ENCODE measurements at regions not wholly inside any gene's neighbourhood (a gene's known extent, or its start where the extent isn't known, plus 50 kb on each side); places are given as distances from the start of the nearest gene placed in this dataset.
"Not testable (repeated sequence)": the region's sequence is repeated elsewhere in the genome, so short reads cannot be mapped to it uniquely, and the experiment has no call there.

DNA sequence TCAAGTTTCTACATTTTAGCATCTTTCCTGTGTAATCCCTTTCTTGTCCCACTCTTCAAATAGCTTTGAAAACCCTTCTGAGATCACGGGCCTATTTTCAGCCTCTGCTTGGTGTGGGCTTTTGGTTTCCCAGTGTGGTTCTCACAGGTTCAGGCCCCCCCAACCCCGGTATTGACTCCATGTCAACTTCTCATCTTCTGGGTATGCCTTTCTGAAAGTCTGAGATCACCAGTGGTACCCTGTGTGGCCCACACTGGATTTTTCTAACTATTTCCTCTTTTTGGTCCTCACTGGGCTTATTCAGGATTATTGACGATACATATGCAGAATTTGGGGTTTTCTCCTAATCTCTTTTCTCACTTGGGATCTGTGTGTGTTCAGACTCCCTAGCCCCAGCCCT lies 146.9 kb upstream of the PLGLB2 start:
- DNase-seq (ENCODE audit: low read depth), result not testable (repeated sequence)

DNA sequence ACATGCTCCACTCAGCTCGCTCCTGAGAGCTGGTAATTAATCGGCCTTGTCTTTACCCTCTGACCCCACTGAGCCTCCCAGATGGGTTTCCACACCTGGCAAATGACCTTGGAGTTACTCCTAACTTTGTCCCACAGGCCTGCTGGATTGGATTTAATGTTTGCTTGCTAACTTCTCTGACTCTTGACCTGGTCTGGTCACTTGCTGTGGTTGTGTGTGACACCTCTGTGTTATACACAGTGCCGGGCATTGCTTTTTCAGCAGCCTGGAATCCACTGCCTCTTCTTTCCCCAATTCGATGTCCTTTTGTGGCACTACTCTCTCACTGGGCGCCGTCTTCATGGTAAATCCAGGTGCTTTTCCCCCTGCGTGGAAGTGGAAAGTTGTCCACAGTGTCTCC lies 145.8 kb upstream of the PLGLB2 start:
- not testable (repeated sequence) for DNase-seq (ENCODE audit: low read depth)

DNA sequence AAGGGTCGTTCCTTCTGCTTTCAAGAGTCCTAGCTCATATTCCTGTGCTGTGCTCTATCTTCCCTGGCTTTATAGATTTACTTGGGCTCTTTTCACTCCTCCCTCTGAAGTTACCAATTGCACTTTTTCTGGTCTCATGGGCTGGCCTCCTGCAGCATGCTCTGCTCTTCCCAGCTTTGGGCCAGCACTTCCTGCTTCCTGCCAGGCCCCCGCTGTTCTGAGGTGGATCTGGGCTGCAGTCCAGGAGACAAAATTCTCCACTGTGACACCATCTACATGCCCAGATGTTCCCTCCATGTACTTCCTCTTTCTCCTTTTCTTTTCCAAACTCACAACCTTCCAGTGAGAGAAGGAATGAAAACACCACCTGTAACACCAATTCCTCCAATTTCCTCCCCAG lies 145.2 kb upstream of the PLGLB2 start:
- DNase-seq (ENCODE audit: low read depth), result not testable (repeated sequence)

DNA sequence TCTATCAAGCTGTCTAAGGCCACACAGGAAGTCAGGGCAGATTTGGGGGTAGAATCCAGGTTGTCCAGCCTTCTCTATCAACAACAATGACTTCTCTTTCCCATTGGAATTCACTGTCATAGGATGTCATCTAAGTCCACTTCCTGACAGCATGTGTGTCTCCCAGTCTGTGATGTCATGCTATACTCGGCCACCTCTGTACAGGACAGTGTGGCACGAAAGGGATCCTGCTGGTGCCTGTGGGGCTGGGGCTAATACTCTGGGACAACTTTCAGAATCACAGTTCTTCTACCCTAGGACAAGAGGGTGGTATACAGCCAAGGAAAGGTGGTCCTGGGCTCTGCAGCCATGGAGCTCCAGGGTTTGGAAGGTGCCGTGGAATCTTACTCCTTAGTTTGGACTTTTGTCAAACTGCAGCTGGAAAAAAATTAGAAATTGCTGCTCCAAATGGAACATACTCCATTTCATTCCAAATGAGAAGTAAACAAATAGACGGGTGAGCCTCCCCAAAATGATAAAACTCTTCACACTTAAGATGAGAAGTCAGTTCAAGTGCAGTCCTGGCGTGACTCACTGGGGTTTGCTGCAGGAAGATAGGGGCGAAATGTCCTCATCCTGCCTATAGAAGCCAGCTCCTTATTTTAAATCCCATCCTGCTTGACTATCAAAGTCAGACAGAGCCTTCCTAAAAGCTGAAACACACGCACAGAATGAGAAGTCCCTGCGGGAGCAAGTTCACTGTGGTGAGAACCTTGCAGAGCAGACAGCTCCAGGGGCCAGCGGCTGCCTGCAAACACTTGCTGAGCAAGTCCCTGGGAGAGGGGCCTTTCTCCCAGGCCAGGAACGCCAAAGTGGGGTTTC lies 144.2 kb upstream of the PLGLB2 start:
- peak; percentile 19 for DNase-seq (ENCODE audit: low read depth)

DNA sequence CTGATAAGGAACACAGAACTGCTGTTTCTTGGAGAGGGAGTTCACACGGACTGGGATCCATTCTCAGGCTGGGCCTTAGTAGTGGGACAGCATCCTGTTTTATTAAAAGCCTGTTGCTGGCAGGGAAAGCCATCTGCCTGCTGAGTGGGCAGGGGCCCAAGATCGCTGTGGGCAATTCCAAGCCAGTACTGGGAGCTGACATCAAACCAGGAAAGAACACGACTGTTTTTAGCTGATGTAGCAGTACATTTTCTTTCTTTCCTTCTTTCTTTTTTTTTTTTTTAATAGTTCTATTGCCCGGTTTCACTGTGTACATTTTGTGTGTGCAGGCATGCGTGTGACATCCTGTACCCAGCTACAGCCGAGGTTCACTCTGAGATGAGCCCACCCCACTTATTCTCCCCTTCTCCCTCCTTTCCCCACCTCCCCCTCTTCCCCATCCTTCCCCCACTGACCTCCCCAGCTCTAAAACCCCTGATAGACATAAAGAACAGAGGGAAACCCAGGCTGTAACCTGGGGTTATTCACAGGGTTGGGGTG lies 143.5 kb upstream of the PLGLB2 start:
- peak; percentile 59 for DNase-seq (ENCODE audit: low read depth)

DNA sequence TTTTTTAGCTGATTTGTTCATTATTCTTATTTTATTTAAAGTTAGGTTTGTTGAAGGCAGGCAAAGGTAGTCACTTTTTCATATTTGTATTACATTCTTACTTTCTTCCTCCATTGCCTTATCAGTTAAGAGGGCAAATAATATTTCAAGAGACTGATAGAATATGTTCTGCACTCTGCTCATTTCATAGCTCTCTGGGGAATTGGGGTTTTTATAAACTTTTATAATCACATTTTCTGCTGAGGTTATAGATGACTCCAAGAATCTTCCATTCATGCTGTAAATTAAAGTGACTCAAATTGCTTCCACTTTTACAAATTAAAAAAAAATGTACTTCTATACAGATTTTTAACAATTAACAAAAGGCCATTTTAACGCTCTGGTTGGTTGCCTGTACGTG lies 142.9 kb upstream of the PLGLB2 start:
- DNase-seq (ENCODE audit: low read depth), result peak; percentile 2

DNA sequence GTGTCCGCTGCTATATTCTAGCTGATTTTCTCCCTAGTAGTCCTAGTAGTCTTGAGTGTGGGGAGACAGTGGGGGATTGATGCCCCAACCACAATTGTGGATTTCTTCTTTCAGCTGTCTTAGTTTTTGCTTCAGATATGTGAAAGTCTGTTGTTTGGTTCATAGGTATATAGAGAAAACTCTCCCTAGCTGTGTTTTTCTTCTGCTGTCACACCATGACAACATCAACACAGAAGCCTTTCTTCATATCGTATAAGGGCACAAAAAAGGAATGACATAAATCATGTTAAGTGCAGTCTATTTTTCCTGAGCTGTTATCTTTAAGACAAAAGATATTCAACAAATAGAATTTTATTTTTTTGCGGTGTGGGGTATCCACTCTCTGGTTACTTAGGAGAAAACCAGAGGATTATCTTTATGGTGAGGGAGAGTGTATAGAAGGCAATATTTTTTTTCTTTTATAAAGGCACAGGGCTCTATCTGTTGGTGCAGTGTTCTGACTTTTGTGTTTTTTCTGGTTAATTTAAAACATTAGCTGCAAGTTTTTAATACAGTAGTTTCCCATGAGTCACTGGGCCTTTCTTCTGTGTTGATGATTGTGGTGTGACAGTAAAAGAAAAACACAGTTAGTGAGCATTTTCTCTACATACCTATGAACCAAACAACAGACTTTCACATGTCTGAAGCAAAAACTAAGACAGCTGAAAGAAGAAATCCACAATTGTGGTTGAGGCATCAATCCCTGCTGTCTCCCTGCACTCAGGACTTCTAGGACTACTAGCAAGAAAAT lies 139.3 kb upstream of the PLGLB2 start:
- DNase-seq (ENCODE audit: low read depth), result not testable (repeated sequence)

DNA sequence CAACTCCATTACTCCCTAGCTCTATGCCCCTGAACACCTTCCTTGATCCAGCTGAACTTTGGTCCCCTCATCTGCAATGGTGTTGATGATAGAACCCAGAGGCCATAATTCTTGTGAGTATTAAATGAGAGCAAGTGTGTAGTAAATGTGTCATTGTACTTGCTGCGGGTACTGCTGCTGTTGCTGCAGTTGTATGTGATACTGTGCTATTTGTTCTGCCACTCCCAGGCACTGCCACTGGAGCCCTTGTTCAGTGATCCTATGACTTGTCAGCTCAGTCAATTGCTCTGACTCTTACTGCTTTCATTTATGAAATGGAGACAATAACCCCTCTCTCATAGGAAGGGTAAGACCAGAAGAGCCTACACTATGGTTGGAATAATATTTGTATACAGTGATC lies 136.9 kb upstream of the PLGLB2 start:
- not testable (repeated sequence) for DNase-seq (ENCODE audit: low read depth)

DNA sequence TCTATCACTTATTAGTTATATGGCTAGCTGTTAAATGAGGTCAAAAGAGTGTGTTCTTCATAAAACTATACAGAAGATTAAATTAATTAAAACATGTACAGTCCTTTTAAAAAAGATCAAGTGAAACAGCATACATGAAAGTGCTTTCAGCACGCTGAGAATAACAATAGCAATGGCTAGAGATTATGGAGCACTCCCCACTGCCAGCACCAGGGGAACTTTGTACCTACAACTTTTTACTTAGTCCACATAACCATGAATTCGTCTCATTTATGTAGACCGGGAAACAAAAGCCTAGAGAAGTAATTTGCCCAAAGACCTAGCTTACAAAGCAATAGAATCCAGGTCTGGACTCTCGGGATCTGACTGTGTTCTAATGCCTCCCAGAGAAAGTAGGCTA lies 136.5 kb upstream of the PLGLB2 start:
- not testable (repeated sequence) for DNase-seq (ENCODE audit: low read depth)

DNA sequence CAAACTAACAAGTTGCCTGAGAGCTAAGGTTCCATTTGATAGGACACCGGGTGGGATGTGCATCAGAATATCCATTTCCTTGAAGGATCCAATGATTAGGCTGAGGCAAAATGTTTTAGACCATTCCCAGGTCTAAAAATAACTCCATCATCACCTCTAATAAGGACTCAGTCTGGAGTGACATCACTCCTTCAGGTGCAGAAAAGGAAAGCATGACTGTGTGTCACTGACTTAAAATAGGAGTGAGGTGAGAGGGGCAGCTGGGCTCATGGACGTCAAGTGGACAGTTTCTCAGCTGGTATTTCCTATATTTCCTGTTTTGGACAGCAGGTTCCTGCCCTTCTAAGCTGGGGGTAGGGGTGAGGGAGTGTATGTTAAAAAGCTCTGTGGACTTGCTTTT lies 135.9 kb upstream of the PLGLB2 start:
- DNase-seq (ENCODE audit: low read depth), result not testable (repeated sequence)

DNA sequence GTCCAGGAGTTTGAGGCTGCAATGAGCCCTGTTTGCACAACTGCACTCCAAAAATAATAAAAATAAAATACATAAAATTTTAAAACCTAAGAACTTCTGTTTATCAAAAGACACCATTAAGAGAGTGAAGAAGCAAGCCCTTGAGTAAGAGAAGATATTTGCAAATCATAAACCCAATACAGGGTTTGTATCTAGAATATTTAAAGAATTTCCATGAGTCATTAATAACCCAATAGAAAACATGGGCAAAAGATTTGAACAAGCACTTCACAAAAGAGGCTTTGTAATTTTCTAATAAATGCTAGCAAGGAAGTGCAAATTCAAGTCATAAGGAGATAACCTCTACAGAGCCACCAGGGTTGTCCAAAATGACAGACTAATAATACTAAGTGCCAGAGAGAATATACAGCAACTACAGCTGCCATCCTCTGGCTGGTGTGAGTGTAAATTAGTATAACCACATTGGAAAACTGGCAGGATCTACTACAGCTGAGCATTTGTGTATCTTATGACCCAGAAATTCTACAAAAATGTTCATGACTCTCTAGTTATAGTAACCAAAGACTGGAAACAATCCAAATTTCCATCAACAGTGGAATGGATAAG lies 133.0 kb upstream of the PLGLB2 start:
- DNase-seq (ENCODE audit: low read depth), result not testable (repeated sequence)

DNA sequence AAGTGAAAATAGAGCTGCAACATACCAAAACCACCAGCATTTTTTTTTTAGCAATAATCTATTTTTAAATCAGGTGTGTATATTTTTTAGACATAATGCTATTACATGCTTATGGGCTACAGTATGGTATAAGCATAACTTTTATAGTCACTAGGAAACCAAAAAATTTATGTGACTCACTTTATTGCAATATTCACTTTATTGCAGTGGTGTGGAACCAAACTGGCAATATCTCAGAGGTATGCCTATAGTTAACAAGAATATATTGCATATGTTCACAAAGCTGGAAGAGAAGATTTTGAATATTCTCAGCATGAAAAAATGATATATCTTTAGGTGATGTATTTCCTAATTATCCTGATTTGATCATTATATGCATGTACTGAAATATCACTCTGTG lies 128.8 kb upstream of the PLGLB2 start:
- not testable (repeated sequence) for DNase-seq (ENCODE audit: low read depth)

DNA sequence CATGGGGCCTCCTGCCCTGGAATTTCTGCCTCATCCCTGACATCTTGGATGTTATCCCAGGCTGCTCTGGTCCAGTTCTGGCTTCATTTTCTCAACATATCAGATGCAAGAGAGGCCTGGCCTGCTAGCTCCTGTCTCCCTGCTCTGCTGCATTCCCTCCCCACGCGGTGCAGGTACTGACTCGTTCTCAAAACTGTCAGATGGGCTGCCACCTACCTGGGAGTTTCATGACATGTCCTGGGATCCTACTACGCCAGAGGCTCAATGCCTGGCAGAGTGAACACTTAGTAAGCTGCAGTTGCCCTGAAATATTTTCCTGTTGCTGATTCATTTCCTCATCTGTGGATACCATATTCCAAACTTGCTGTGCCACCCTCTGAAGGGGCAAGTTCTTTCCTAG lies 126.7 kb upstream of the PLGLB2 start:
- not testable (repeated sequence) for DNase-seq (ENCODE audit: low read depth)

DNA sequence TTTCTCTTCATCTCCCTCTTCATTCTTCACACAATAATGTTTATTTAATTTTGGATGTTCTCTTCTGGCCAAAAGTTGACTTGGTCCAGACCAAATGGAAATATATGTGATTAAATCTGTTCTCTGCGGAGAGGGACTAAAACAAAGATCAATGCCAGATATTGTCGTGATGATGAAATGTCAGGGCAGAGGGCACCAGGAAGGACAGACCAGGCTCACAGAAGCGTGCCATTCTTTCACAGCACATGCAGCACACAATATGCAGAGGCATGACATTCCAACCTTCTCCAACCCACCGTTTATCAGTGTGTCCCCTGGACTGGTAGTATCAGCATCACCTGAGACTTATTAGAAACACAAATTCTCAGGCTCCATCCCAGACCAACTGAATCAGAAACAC lies 125.2 kb upstream of the PLGLB2 start:
- DNase-seq (ENCODE audit: low read depth), result not testable (repeated sequence)

DNA sequence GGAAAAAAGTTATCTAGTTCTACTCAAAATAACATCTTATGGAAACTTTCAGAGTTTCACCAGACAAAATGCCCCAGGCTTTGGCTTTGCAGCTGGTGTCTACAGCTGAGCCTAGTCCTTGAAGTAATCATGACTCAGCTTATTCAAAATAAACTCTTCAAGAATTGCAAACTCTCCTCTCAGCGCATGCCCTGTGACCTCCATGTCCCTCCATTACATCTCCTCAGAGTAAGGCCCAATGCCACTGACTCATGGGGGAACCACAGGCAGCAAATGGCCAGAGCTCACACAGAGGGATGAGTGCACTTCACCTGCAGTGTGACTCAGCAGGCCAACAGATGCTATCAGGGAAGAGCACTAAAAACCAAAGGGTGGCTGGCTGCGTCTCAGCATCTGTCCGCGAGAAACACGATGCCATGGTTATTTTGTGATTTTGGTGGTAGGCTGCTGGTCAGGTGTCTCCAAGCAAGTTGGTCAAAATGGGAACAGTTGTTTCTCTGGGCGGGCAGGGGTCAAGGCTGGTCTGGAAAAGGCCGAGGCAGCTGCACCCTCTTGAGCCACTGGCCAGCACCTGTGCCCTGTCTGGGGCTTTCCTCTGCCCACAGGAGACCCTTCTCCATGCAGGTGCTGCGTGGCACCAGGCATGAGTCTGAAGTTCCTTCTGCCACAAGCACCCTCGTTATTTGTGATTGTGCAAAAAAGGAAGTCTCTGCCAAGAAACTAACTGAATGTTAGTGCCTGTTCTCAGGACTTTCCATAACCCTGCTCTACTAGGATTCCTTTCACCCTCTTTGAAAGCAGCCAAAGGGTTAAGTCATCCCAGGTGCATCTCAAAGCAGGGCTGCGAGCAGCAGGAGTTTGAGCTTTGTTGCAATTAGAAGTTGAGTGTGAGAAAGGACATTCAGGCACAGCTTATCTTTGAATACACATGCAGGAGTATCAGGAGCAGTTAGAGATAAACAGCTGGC lies 118.1 kb upstream of the PLGLB2 start:
- peak; percentile 93 for DNase-seq (ENCODE audit: low read depth)

DNA sequence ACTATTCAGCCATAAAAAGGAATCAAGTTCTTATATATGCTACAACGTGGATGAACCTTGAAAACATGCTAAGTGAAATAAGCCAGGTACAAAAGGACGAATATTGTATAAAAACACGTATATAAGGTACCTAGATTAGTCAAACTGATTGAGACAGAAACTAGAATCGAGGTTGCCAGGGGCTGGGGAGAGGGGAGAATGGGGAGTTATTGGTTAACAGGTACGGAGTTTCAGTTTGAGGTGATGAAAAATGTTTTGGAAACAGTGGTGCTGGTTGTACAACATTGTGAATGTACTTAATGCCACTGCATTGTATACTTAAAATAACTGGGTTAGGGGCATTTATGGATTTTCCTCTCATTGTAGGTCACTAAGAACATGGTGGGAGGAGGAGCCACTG lies 117.0 kb upstream of the PLGLB2 start:
- not testable (repeated sequence) for DNase-seq (ENCODE audit: low read depth)

DNA sequence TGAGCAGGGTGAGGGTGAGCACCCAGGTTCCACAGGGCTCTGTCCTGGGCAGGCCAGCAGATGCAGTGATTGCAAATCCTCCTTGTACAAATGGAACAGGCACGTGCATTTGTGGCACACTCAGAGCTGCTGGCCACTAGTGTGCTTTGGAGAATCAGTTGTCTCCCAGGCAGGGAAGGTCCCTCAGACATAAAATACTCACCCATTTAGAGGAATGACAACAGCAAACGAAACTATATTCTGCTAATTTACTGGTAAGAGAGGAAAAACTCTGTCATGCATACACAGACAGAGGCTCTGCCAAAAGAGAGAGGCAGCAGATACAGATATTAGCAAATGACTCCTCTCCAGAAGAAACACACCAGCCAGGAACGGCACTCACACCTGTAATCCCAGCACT lies 116.5 kb upstream of the PLGLB2 start:
- not testable (repeated sequence) for DNase-seq (ENCODE audit: low read depth)

DNA sequence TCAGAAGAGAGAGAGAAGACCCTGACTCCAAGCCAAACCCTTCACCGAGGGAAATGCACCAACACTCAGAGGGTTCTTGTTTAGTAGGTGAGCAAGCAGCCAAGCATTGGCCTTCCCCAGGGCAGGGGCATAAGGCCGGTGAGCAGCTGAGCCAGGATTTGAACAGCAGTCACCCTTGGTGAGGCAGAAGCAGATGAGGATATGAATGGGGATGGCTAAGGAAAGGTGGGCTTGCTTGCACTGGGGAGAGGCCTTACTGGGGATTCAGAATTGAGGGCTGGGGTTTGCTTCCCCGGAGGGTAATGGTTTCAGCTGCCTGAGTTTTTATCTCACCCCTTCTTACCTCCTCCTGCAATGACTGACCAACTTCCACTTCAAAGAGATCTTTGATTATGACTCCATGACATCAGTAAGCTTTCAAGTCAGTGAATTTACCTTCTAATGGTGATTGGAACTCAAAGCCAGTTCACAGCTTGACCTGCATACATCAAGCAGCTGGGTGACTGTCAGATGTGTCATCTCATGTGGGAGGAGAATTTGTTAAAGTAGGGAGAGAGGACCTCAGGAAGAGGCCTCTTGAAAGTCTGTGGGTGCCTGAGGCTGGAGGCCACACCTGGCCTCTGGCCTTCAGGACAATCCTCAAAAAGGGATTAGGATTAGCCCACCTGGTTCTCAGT lies 114.5 kb upstream of the PLGLB2 start:
- DNase-seq (ENCODE audit: low read depth), result peak; percentile 3

DNA sequence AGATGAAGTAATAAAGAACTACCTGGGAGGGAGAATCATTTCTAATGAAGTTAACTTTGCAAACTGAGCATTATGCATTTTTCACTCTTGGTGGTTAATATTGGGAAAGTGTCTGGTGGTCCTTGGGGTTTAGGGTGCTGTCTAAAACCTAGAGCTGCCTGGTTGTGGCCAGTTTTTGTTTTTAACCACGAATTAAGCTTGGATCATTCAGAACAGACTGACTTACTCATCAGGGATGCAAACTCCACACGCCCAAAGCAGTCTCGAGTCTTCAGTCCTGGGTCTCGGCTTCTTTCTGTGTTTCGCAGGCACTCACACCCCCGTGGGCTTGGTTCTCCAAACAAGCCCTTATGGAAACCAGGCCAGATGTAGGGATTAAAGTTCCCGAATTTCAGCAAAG lies 113.8 kb upstream of the PLGLB2 start:
- DNase-seq (ENCODE audit: low read depth), result not testable (repeated sequence)

All from myocyte (in vitro differentiated cells).